ENCODE measurements at regions not wholly inside any gene's neighbourhood (a gene's known extent, or its start where the extent isn't known, plus 50 kb on each side); places are given as distances from the start of the nearest gene placed in this dataset.
"Not testable (repeated sequence)": the region's sequence is repeated elsewhere in the genome, so short reads cannot be mapped to it uniquely, and the experiment has no call there.

GRCh38 chr11:110514967-110515366, 85.2 kb downstream of the FDX1 start:
- DNase-seq (ENCODE audit: low read depth, low spot score), result no peak

GRCh38 chr11:110517381-110517780, 87.6 kb downstream of the FDX1 start:
- not testable (repeated sequence) for DNase-seq (ENCODE audit: low read depth, low spot score)

- no peak for DNase-seq (ENCODE audit: low read depth, low spot score)
These were observed 89.2 kb downstream of the FDX1 start for GRCh38 chr11:110518809-110519514.

- no peak for DNase-seq (ENCODE audit: low read depth, low spot score)
These were observed 90.0 kb downstream of the FDX1 start for GRCh38 chr11:110519796-110520195.

GRCh38 chr11:110522471-110522870, 92.7 kb downstream of the FDX1 start:
- no peak for DNase-seq (ENCODE audit: low read depth, low spot score)

- DNase-seq (ENCODE audit: low read depth, low spot score), result peak; percentile 47
These were observed 94.5 kb downstream of the FDX1 start for GRCh38 chr11:110524238-110524637.

GRCh38 chr11:110525883-110526282, 96.1 kb downstream of the FDX1 start:
- DNase-seq (ENCODE audit: low read depth, low spot score), result peak; percentile 64

GRCh38 chr11:110526323-110526722, 96.6 kb downstream of the FDX1 start:
- DNase-seq (ENCODE audit: low read depth, low spot score), result no peak
